ENCODE measurements at regions not wholly inside any gene's neighbourhood (a gene's known extent, or its start where the extent isn't known, plus 50 kb on each side); places are given as distances from the start of the nearest gene placed in this dataset.

DNA sequence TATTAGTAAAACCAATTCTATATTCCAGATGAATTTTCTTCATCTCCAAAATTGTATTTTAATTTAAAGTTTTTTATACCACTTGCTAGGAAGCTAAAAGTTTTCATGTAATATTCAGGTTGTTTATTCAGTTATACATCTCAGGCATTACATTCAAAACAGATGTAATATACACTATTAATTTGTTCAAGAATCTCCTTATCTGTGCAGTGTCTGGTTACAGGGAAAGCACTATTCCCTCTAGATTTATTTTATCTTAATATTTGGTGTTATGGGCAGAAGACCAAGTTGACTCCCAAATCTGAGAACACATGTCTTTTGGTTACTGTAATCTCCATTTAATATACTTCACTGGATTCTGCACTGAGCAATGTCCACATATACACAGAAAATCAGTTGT is 953.4 kb downstream of the ANKRD7 start:
- Histone ChIP-seq H3K36me3 (ENCODE audit: low read depth) (no peaks in the 10 kb centered on the region), H3K4me3 (ENCODE audit: severe bottlenecking) (no peak overlapping the region), H3K4me1 (ENCODE audit: insufficient read depth, poor library complexity, severe bottlenecking) (no peaks in the 10 kb centered on the region), H3K9me3 (ENCODE audit: severe bottlenecking) (no peaks in the 10 kb centered on the region), H3K27ac (ENCODE audit: poor library complexity, severe bottlenecking) (no peak overlapping the region), H3K27me3 (ENCODE audit: insufficient read depth, poor library complexity, severe bottlenecking) (no peaks in the 10 kb centered on the region)
- TF ChIP-seq CTCF (IDR thresholded peaks at IDR 0.05; ENCODE audit: poor library complexity, severe bottlenecking) = no peak
- no peak for ATAC-seq (ENCODE audit: low read depth)
- no peak for DNase-seq (ENCODE audit: low spot score)

DNA sequence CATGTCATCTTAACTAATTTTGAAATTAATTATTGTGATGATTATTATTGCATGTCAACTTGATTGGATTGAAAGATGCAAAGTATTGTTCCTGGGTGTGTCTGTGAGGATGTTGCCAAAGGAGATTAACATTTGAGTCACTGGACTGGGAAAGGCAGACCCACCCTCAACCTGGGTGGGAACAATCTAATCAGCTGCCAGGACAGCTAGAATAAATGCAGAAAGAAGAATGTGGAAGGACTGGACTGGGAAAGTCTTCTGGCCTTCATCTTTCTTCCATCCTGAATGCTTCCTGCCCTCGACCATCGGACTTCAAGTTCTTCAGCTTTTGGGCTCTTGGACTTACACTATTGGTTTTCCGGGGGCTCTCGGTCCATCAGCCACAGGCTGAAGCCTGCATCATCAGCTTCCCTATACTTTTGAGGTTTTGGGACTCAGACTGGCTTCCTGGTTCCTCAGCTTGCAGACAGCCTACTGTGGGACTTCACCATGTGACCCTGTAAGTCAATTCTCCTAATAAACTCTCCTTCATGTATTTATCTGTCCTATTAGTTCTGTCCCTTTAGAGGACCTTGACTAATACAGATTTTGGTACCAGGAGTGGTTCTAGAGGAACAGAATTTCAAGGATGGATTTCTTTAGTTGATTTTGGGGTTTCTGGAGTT is 959.8 kb downstream of the ANKRD7 start:
- H3K9me3 ChIP-seq (ENCODE audit: severe bottlenecking) = no peaks in the 10 kb centered on the region
- H3K4me3 ChIP-seq (ENCODE audit: severe bottlenecking) = no peak overlapping the region
- ATAC-seq (ENCODE audit: low read depth) (no peak), DNase-seq (ENCODE audit: low spot score) (no peak)
- H3K4me1 ChIP-seq (ENCODE audit: insufficient read depth, poor library complexity, severe bottlenecking) = no peaks in the 10 kb centered on the region
- TF ChIP-seq CTCF (IDR thresholded peaks at IDR 0.05; ENCODE audit: poor library complexity, severe bottlenecking) = no peak
- no peak overlapping the region for H3K27ac ChIP-seq (ENCODE audit: poor library complexity, severe bottlenecking)
- no peaks in the 10 kb centered on the region for H3K36me3 ChIP-seq (ENCODE audit: low read depth)
- no peaks in the 10 kb centered on the region for H3K27me3 ChIP-seq (ENCODE audit: insufficient read depth, poor library complexity, severe bottlenecking)

- DNase-seq (ENCODE audit: low spot score) = no peak
- TF ChIP-seq CTCF (IDR thresholded peaks at IDR 0.05; ENCODE audit: poor library complexity, severe bottlenecking) = no peak
Measured at GRCh38 chr7:119196183-119196582, 971.7 kb downstream of the ANKRD7 start.

GRCh38 chr7:119197172-119197876 is 972.8 kb downstream of the ANKRD7 start:
- no peaks in the 10 kb centered on the region for H3K9me3 ChIP-seq (ENCODE audit: severe bottlenecking)
- no peak overlapping the region for H3K4me3 ChIP-seq (ENCODE audit: severe bottlenecking)
- H3K27me3 ChIP-seq (ENCODE audit: insufficient read depth, poor library complexity, severe bottlenecking) = no peaks in the 10 kb centered on the region
- ATAC-seq (ENCODE audit: low read depth) (no peak; the same call in 2 of the 3 replicates), DNase-seq (ENCODE audit: low spot score) (no peak)
- no peak overlapping the region for H3K27ac ChIP-seq (ENCODE audit: poor library complexity, severe bottlenecking)
- H3K4me1 ChIP-seq (ENCODE audit: insufficient read depth, poor library complexity, severe bottlenecking) = no peaks in the 10 kb centered on the region
- TF ChIP-seq CTCF (IDR thresholded peaks at IDR 0.05; ENCODE audit: poor library complexity, severe bottlenecking) = no peak
- H3K36me3 ChIP-seq (ENCODE audit: low read depth) = no peaks in the 10 kb centered on the region

More at GRCh38 chr7:119196183-119196582, 971.7 kb downstream of the ANKRD7 start:
- Histone ChIP-seq H3K4me3 (ENCODE audit: severe bottlenecking) (no peak overlapping the region), H3K27ac (ENCODE audit: poor library complexity, severe bottlenecking) (no peak overlapping the region), H3K9me3 (ENCODE audit: severe bottlenecking) (no peaks in the 10 kb centered on the region), H3K27me3 (ENCODE audit: insufficient read depth, poor library complexity, severe bottlenecking) (no peaks in the 10 kb centered on the region), H3K36me3 (ENCODE audit: low read depth) (no peaks in the 10 kb centered on the region), H3K4me1 (ENCODE audit: insufficient read depth, poor library complexity, severe bottlenecking) (no peaks in the 10 kb centered on the region)
- no peak for ATAC-seq (ENCODE audit: low read depth)

All from RWPE2 (cell line).